GM23338 (cell line): ENCODE measurements at regions not wholly inside any gene's neighbourhood (a gene's known extent, or its start where the extent isn't known, plus 50 kb on each side); places are given as distances from the start of the nearest gene placed in this dataset.
A peak's percentile ranks its signal among the peaks of the same experiment; 100 is the strongest.

ENCODE experiments used
- ATAC-seq: fragments of 200-7000 bp; cut with Tn5 transposase; 3 replicates; pipeline ENCODE4 v1.9.1; 2020
- DNase-seq: peaks from one replicate; pipeline ENCODE4 v3.0.0-alpha.2; 2015; ENCODE audit warnings: low spot score
- H2AFZ ChIP-seq: fragments of 200-600 bp; sonication (generic); 2 replicates; pipeline ENCODE4 v1.8.0; 2016; ENCODE audit warnings: antibody characterized with exemption, mild to moderate bottlenecking, moderate library complexity
- H3F3A ChIP-seq: fragments of 200-600 bp; sonication (generic); replicated peaks from 2 replicates; pipeline ENCODE4 v1.8.0; 2017; ENCODE audit warnings: antibody characterized with exemption, mixed run types, low read depth
- H3K27ac ChIP-seq: fragments of 200-600 bp; sonication (generic); 2 replicates; pipeline ENCODE4 v1.6.1; 2016; ENCODE audit warnings: low read depth
- H3K27me3 ChIP-seq: fragments of 200-600 bp; sonication (generic); 2 replicates; pipeline ENCODE4 v1.8.0; 2016; ENCODE audit warnings: mild to moderate bottlenecking, mixed run types, moderate library complexity; ENCODE audit not compliant: insufficient read depth
- H3K36me3 ChIP-seq: fragments of 200-600 bp; sonication (generic); 2 replicates; pipeline ENCODE4 v1.8.0; 2016; ENCODE audit warnings: mild to moderate bottlenecking; ENCODE audit not compliant: insufficient read depth
- H3K4me1 ChIP-seq: fragments of 200-600 bp; sonication (generic); 2 replicates; pipeline ENCODE4 v1.8.0; 2016; ENCODE audit warnings: mild to moderate bottlenecking, moderate library complexity; ENCODE audit not compliant: insufficient read depth
- H3K4me2 ChIP-seq: fragments of 200-600 bp; sonication (generic); 2 replicates; pipeline ENCODE4 v1.7.1; 2017; ENCODE audit warnings: mixed run types
- H3K4me3 ChIP-seq: fragments of 200-600 bp; sonication (generic); 2 replicates; pipeline ENCODE4 v1.6.1; 2016; ENCODE audit warnings: mixed run types
- H3K79me2 ChIP-seq: fragments of 200-600 bp; sonication (generic); replicated peaks from 2 replicates; pipeline ENCODE4 v1.8.0; 2017; ENCODE audit warnings: mild to moderate bottlenecking; ENCODE audit not compliant: insufficient read depth
- H3K9me2 ChIP-seq: fragments of 200-600 bp; sonication (generic); 2 replicates; pipeline ENCODE4 v1.8.0; 2017; ENCODE audit not compliant: insufficient read depth
- H4K20me1 ChIP-seq: fragments of 200-600 bp; sonication (generic); replicated peaks from 2 replicates; pipeline ENCODE4 v1.8.0; 2017; ENCODE audit warnings: mild to moderate bottlenecking; ENCODE audit not compliant: insufficient read depth
- H3K27ac Mint-ChIP-seq: 2 replicates; pipeline ENCODE4 v1.8.0; 2020; ENCODE audit warnings: inconsistent platforms, mild to moderate bottlenecking, moderate library complexity, mixed read lengths
- H3K27me3 Mint-ChIP-seq: 3 replicates; pipeline ENCODE4 v1.8.0; 2022; ENCODE audit warnings: low read depth, mild to moderate bottlenecking, moderate library complexity, mixed read lengths, inconsistent platforms; ENCODE audit not compliant: insufficient read depth, poor library complexity
- H3K36me3 Mint-ChIP-seq: 3 replicates; pipeline ENCODE4 v1.8.0; 2021; ENCODE audit warnings: low read depth, mild to moderate bottlenecking, inconsistent platforms, moderate library complexity, mixed read lengths
- H3K4me1 Mint-ChIP-seq: 3 replicates; pipeline ENCODE4 v1.8.0; 2020; ENCODE audit warnings: mild to moderate bottlenecking, inconsistent platforms, mixed read lengths
- H3K4me3 Mint-ChIP-seq: 3 replicates; pipeline ENCODE4 v1.8.0; 2021; ENCODE audit warnings: moderate library complexity, mild to moderate bottlenecking, inconsistent platforms, mixed read lengths
- H3K9me3 Mint-ChIP-seq: 3 replicates; pipeline ENCODE4 v1.8.0; 2020; ENCODE audit warnings: moderate library complexity, mild to moderate bottlenecking, inconsistent platforms, mixed read lengths
- CREB1 ChIP-seq: fragments of 250-450 bp; sonication (Bioruptor Pico); IDR thresholded peaks from 2 replicates; pipeline ENCODE4 v1.5.0; 2020; ENCODE audit warnings: low read depth, mild to moderate bottlenecking, moderate library complexity
- CTCF ChIP-seq, 2 experiments: fragments of 200-600 bp in 1 of 2; sonication (generic) in 1 of 2; conservative IDR thresholded peaks; 2 replicates each; pipeline versions ENCODE4 v1.5.1 to v1.6.1; 2016 to 2017; ENCODE audit warnings: antibody characterized with exemption in 2 of 2, low read depth in 2 of 2, mild to moderate bottlenecking in 2 of 2, moderate library complexity in 1 of 2
- NANOG ChIP-seq: IDR thresholded peaks from 2 replicates; pipeline ENCODE4 v1.6.1; 2016; ENCODE audit warnings: antibody characterized with exemption, borderline replicate concordance
- POLR2AphosphoS5 ChIP-seq: IDR thresholded peaks from 2 replicates; pipeline ENCODE4 v1.6.1; 2016; ENCODE audit warnings: antibody characterized with exemption, low read depth
- ZNF114 ChIP-seq: fragments of 250-450 bp; sonication (Bioruptor Pico); IDR thresholded peaks from 2 replicates; pipeline ENCODE4 v1.5.0; 2020; ENCODE audit warnings: mild to moderate bottlenecking, moderate library complexity
- ZNF331 ChIP-seq: fragments of 250-450 bp; sonication (Bioruptor Pico); IDR thresholded peaks from 2 replicates; pipeline ENCODE4 v1.5.0; 2020; ENCODE audit warnings: low read depth, mild to moderate bottlenecking, moderate library complexity
- TF ChIP-seq, protein P1 (sequence below): fragments of 250-450 bp; sonication (Bioruptor Pico); IDR thresholded peaks from 2 replicates; pipeline ENCODE4 v1.5.0; 2020; ENCODE audit warnings: mild to moderate bottlenecking, moderate library complexity

- 0 out of 2 replicates have a peak, but pooled peaks cover 5% of the 10 kb centered on the region for H3K9me2 ChIP-seq
- peak overlapping the region; percentile 63; the same call in 1 of the 2 replicates for H2AFZ ChIP-seq
- TF ChIP-seq CREB1 (CRISPR knock-in tag) (peak; percentile 26; the same call in 1 of the 2 replicates), CTCF (conservative IDR thresholded peaks at IDR 0.05; ENCODE audit: low read depth in 2 of 2) (peak in 1 of 2 experiments; percentile 26; a peak in 1 of 4 replicates), POLR2AphosphoS5 (no peak)
- H3F3A ChIP-seq, result no peaks in the 10 kb centered on the region
- no peaks in the 10 kb centered on the region for H3K79me2 ChIP-seq
- H3K9me3 Mint-ChIP-seq, result no peaks in the 10 kb centered on the region
- H3K27ac Mint-ChIP-seq, result no peak overlapping the region
- H3K4me1 ChIP-seq, result no peaks in the 10 kb centered on the region
- H3K36me3 ChIP-seq, result no peaks in the 10 kb centered on the region
- no peaks in the 10 kb centered on the region for H4K20me1 ChIP-seq
- peak; percentile 76 for DNase-seq
- peak; percentile 98 for ATAC-seq
- H3K4me2 ChIP-seq, result no peak overlapping the region
- H3K4me3 ChIP-seq, result no peak overlapping the region
- no peaks in the 10 kb centered on the region for H3K27me3 ChIP-seq
- H3K27me3 Mint-ChIP-seq, result peaks cover 4% of the 10 kb centered on the region
- H3K27ac ChIP-seq, result no peak overlapping the region
- no peak overlapping the region for H3K4me3 Mint-ChIP-seq
- no peaks in the 10 kb centered on the region for H3K36me3 Mint-ChIP-seq
- H3K4me1 Mint-ChIP-seq, result peaks cover 7% of the 10 kb centered on the region; the same call in 2 of the 3 replicates
These were observed 156.1 kb upstream of the LRFN2 start for GRCh38 chr6:40743226-40743625.

GRCh38 chr6:40740518-40740917 lies 153.4 kb upstream of the LRFN2 start:
- H3K4me3 Mint-ChIP-seq, result no peak overlapping the region
- TF ChIP-seq ZNF114 (CRISPR knock-in tag) (no peak), POLR2AphosphoS5 (no peak)
- no peak overlapping the region for H3K27ac Mint-ChIP-seq
- H3K4me3 ChIP-seq, result no peak overlapping the region
- H2AFZ ChIP-seq, result no peak overlapping the region
- H3K4me1 ChIP-seq, result no peaks in the 10 kb centered on the region; the same call in 1 of the 2 replicates
- H3K4me2 ChIP-seq, result no peak overlapping the region
- no peaks in the 10 kb centered on the region for H3K9me3 Mint-ChIP-seq
- no peaks in the 10 kb centered on the region for H3K36me3 Mint-ChIP-seq
- H3F3A ChIP-seq, result no peaks in the 10 kb centered on the region
- DNase-seq (no peak), ATAC-seq (no peak)
- H3K79me2 ChIP-seq, result no peaks in the 10 kb centered on the region
- H3K27ac ChIP-seq, result no peak overlapping the region
- H3K36me3 ChIP-seq, result no peaks in the 10 kb centered on the region
- H4K20me1 ChIP-seq, result no peaks in the 10 kb centered on the region
- H3K4me1 Mint-ChIP-seq, result peaks cover 7% of the 10 kb centered on the region; the same call in 2 of the 3 replicates
- no peaks in the 10 kb centered on the region for H3K27me3 ChIP-seq
- no peaks in the 10 kb centered on the region for H3K9me2 ChIP-seq
- H3K27me3 Mint-ChIP-seq, result peaks cover 16% of the 10 kb centered on the region

GRCh38 chr6:40738551-40739193 lies 151.5 kb upstream of the LRFN2 start:
- peaks cover 7% of the 10 kb centered on the region; the same call in 2 of the 3 replicates for H3K4me1 Mint-ChIP-seq
- Histone ChIP-seq H3K4me1 (no peaks in the 10 kb centered on the region; the same call in 1 of the 2 replicates), H3K27ac (no peak overlapping the region), H3K4me2 (no peak overlapping the region), H3K36me3 (no peaks in the 10 kb centered on the region), H3K9me2 (no peaks in the 10 kb centered on the region), H3K4me3 (no peak overlapping the region), H3F3A (no peaks in the 10 kb centered on the region), H4K20me1 (no peaks in the 10 kb centered on the region), H3K79me2 (no peaks in the 10 kb centered on the region), H2AFZ (no peak overlapping the region), H3K27me3 (no peaks in the 10 kb centered on the region)
- ATAC-seq (no peak), DNase-seq (no peak)
- no peaks in the 10 kb centered on the region for H3K9me3 Mint-ChIP-seq
- H3K4me3 Mint-ChIP-seq, result no peak overlapping the region
- no peaks in the 10 kb centered on the region for H3K36me3 Mint-ChIP-seq
- no peak overlapping the region for H3K27ac Mint-ChIP-seq
- peaks cover 16% of the 10 kb centered on the region for H3K27me3 Mint-ChIP-seq
- TF ChIP-seq CREB1 (CRISPR knock-in tag), result no peak
- TF ChIP-seq POLR2AphosphoS5, result no peak
- no peak for TF ChIP-seq NANOG
- TF ChIP-seq, protein P1, sequence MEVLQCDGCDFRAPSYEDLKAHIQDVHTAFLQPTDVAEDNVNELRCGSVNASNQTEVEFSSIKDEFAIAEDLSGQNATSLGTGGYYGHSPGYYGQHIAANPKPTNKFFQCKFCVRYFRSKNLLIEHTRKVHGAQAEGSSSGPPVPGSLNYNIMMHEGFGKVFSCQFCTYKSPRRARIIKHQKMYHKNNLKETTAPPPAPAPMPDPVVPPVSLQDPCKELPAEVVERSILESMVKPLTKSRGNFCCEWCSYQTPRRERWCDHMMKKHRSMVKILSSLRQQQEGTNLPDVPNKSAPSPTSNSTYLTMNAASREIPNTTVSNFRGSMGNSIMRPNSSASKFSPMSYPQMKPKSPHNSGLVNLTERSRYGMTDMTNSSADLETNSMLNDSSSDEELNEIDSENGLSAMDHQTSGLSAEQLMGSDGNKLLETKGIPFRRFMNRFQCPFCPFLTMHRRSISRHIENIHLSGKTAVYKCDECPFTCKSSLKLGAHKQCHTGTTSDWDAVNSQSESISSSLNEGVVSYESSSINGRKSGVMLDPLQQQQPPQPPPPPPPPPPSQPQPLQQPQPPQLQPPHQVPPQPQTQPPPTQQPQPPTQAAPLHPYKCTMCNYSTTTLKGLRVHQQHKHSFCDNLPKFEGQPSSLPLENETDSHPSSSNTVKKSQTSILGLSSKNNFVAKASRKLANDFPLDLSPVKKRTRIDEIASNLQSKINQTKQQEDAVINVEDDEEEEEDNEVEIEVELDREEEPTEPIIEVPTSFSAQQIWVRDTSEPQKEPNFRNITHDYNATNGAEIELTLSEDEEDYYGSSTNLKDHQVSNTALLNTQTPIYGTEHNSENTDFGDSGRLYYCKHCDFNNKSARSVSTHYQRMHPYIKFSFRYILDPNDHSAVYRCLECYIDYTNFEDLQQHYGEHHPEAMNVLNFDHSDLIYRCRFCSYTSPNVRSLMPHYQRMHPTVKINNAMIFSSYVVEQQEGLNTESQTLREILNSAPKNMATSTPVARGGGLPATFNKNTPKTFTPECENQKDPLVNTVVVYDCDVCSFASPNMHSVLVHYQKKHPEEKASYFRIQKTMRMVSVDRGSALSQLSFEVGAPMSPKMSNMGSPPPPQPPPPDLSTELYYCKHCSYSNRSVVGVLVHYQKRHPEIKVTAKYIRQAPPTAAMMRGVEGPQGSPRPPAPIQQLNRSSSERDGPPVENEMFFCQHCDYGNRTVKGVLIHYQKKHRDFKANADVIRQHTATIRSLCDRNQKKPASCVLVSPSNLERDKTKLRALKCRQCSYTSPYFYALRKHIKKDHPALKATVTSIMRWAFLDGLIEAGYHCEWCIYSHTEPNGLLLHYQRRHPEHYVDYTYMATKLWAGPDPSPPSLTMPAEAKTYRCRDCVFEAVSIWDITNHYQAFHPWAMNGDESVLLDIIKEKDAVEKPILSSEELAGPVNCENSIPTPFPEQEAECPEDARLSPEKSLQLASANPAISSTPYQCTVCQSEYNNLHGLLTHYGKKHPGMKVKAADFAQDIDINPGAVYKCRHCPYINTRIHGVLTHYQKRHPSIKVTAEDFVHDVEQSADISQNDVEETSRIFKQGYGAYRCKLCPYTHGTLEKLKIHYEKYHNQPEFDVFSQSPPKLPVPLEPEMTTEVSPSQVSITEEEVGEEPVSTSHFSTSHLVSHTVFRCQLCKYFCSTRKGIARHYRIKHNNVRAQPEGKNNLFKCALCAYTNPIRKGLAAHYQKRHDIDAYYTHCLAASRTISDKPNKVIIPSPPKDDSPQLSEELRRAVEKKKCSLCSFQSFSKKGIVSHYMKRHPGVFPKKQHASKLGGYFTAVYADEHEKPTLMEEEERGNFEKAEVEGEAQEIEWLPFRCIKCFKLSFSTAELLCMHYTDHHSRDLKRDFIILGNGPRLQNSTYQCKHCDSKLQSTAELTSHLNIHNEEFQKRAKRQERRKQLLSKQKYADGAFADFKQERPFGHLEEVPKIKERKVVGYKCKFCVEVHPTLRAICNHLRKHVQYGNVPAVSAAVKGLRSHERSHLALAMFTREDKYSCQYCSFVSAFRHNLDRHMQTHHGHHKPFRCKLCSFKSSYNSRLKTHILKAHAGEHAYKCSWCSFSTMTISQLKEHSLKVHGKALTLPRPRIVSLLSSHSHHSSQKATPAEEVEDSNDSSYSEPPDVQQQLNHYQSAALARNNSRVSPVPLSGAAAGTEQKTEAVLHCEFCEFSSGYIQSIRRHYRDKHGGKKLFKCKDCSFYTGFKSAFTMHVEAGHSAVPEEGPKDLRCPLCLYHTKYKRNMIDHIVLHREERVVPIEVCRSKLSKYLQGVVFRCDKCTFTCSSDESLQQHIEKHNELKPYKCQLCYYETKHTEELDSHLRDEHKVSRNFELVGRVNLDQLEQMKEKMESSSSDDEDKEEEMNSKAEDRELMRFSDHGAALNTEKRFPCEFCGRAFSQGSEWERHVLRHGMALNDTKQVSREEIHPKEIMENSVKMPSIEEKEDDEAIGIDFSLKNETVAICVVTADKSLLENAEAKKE, result no peak
- no peak for TF ChIP-seq ZNF331 (CRISPR knock-in tag)
